ENCODE measurements at regions not wholly inside any gene's neighbourhood (a gene's known extent, or its start where the extent isn't known, plus 50 kb on each side); places are given as distances from the start of the nearest gene placed in this dataset.
"Not testable (repeated sequence)": the region's sequence is repeated elsewhere in the genome, so short reads cannot be mapped to it uniquely, and the experiment has no call there.

DNA sequence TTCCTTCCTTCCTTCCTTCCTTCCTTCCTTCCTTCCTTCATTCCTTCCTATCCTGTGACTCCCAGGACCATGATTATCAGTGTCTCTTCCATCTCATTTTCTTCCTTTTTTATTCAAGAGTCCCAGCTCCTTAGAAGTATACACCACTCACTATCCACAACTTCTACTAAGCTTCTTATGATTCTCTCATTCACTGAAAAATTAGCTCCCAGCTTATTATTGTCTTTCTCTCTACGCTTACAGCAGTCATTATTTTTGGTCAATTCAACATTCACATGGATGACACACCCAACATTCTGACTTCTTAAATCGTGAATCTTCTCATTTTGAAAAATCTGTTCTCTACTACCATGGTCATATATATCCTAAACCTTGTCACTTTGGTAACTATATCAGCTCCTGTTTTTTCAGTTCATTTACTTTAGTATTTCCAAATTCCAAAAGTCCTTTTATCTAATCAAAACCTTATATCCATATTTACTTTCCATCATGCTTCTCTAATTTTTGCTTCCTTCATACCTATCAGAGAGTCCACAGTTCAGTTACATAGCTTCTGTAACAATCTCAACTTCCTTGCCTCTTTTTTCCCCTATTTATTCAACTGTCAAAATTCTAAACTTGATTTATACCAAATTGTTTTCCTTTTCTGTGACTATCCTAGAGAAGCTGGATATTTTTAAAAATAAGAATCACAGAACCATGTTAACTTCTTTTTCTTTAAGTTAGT lies 677.5 kb downstream of the RAPGEF2 start:
- Histone ChIP-seq H3K4me1 (ENCODE audit: control insufficient read depth, insufficient read depth, low read length) (no peaks in the 10 kb centered on the region), H3K4me2 (ENCODE audit: low read length) (no peak overlapping the region), H3K4me3 (ENCODE audit: low read length) (no peak overlapping the region), H3K27me3 (ENCODE audit: control insufficient read depth, insufficient read depth, low read length) (no peaks in the 10 kb centered on the region), H3K36me3 (ENCODE audit: insufficient read depth, low read length) (no peaks in the 10 kb centered on the region), H3K9me3 (replicated peaks; ENCODE audit: low read length) (no peaks in the 10 kb centered on the region), H3K9ac (ENCODE audit: low read depth, low read length) (no peak overlapping the region)

DNA sequence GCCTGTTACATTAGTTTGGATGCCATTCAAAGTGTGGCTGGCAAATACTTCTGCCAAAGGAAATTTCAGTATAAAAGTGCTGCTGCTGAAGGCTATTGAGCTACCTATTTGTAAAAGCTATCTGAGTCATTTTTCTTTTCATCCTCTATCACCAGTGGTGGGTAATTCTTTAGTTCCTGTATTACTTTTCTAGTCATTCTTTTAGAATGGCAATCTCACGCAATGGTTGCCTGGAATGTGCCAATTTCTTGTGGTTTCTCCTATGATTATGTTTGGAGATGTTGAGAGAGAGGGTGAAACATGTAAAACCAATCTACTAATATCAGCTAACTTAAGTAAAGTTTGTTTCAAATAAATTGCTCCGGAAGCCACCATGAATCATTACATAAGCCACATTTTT lies 685.0 kb downstream of the RAPGEF2 start:
- no peak overlapping the region for H3K9ac ChIP-seq (ENCODE audit: low read depth, low read length)
- H3K9me3 ChIP-seq (replicated peaks; ENCODE audit: low read length) = no peaks in the 10 kb centered on the region
- no peaks in the 10 kb centered on the region for H3K4me1 ChIP-seq (ENCODE audit: control insufficient read depth, insufficient read depth, low read length)
- no peaks in the 10 kb centered on the region for H3K36me3 ChIP-seq (ENCODE audit: insufficient read depth, low read length)
- H3K4me2 ChIP-seq (ENCODE audit: low read length) = no peak overlapping the region
- no peaks in the 10 kb centered on the region for H3K27me3 ChIP-seq (ENCODE audit: control insufficient read depth, insufficient read depth, low read length)
- no peak overlapping the region for H3K4me3 ChIP-seq (ENCODE audit: low read length)

DNA sequence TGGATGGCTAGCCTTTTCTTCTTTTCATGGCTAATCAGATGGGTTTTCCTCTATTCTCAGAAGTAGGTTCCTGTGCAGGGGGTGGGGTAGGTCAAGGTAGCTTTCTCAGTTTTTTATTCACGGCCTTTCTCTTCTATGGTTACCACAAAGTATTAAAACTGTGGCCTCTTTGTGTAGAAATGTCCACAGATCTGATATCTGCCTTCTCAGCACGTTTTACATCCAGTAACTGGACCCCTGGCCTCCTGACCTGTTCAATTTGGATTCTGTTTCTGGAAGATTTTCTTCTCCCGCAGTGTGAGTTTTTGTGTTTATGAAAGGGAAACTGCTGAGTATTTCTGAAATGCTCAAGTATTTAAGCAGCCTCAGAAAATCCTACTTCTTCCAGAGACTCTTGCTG lies 688.5 kb downstream of the RAPGEF2 start:
- Histone ChIP-seq H3K9me3 (replicated peaks; ENCODE audit: low read length) (no peaks in the 10 kb centered on the region), H3K4me1 (ENCODE audit: control insufficient read depth, insufficient read depth, low read length) (no peaks in the 10 kb centered on the region), H3K4me3 (ENCODE audit: low read length) (no peak overlapping the region), H3K27me3 (ENCODE audit: control insufficient read depth, insufficient read depth, low read length) (no peaks in the 10 kb centered on the region), H3K9ac (ENCODE audit: low read depth, low read length) (no peak overlapping the region), H3K36me3 (ENCODE audit: insufficient read depth, low read length) (no peaks in the 10 kb centered on the region), H3K4me2 (ENCODE audit: low read length) (no peak overlapping the region)

DNA sequence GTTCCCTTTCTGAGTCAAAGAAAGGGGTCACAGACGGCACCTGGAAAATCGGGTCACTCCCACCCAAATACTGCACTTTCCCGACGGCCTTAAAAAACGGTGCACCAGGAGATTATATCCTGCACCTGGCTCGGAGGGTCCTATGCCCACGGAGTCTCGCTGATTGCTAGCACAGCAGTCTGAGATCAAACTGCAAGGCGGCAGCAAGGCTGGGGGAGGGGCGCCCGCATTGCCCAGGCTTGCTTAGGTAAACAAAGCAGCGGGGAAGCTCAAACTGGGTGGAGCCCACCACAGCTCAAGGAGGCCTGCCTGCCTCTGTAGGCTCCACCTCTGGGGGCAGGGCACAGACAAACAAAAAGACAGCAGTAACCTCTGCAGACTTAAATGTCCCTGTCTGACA lies 701.7 kb downstream of the RAPGEF2 start:
- not testable (repeated sequence) for H3K27me3 ChIP-seq (ENCODE audit: control insufficient read depth, insufficient read depth, low read length); H3K4me2 ChIP-seq (ENCODE audit: low read length); H3K9me3 ChIP-seq (replicated peaks; ENCODE audit: low read length); H3K9ac ChIP-seq (ENCODE audit: low read depth, low read length); H3K4me3 ChIP-seq (ENCODE audit: low read length); H3K36me3 ChIP-seq (ENCODE audit: insufficient read depth, low read length); H3K4me1 ChIP-seq (ENCODE audit: control insufficient read depth, insufficient read depth, low read length)

DNA sequence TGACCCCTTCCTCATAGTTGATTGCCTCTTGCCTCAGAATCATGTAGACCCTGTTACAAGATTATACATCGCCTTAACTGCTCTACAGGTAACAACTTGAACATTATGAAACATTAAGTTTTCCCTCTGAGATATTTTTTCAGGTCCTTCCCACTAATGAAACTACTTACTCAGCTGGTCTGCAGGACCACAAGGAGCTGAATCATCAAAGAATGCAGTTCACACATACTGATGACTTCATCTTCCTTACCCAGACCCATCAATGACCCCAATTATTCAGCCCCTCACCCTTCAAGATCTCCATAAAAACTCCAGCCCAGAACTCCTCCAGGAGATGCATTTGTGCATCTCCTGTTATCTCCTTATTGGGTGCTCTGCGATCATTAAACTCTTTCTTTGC lies 720.9 kb downstream of the RAPGEF2 start:
- no peak overlapping the region for H3K4me3 ChIP-seq (ENCODE audit: low read length)
- H3K9me3 ChIP-seq (replicated peaks; ENCODE audit: low read length) = no peaks in the 10 kb centered on the region
- no peak overlapping the region for H3K9ac ChIP-seq (ENCODE audit: low read depth, low read length)
- H3K27me3 ChIP-seq (ENCODE audit: control insufficient read depth, insufficient read depth, low read length) = no peaks in the 10 kb centered on the region
- no peaks in the 10 kb centered on the region for H3K36me3 ChIP-seq (ENCODE audit: insufficient read depth, low read length)
- H3K4me1 ChIP-seq (ENCODE audit: control insufficient read depth, insufficient read depth, low read length) = peaks cover 10% of the 10 kb centered on the region
- H3K4me2 ChIP-seq (ENCODE audit: low read length) = peak overlapping the region; percentile 23

DNA sequence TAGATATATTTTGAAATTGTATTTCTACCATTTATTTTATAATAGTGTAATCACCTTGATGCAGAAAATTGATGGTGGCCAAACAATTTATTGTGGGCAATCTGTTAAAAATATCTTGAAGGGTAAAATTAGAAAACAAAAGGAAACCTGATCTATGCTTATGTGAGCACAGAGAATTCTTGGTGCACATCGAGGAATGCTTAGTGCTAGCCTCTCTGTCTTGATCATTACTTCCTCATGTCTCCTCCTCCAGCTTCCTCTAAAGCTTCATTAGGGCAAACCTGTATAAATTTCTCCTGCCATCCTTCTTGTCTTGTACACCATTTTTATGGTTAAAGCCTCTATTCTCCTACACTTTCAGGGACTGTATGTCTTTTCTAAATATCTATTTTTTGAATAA lies 725.8 kb downstream of the RAPGEF2 start:
- H3K4me1 ChIP-seq (ENCODE audit: control insufficient read depth, insufficient read depth, low read length) = peaks cover 5% of the 10 kb centered on the region
- no peaks in the 10 kb centered on the region for H3K27me3 ChIP-seq (ENCODE audit: control insufficient read depth, insufficient read depth, low read length)
- no peak overlapping the region for H3K4me2 ChIP-seq (ENCODE audit: low read length)
- H3K36me3 ChIP-seq (ENCODE audit: insufficient read depth, low read length) = no peaks in the 10 kb centered on the region
- no peak overlapping the region for H3K4me3 ChIP-seq (ENCODE audit: low read length)
- no peak overlapping the region for H3K9ac ChIP-seq (ENCODE audit: low read depth, low read length)
- no peaks in the 10 kb centered on the region for H3K9me3 ChIP-seq (replicated peaks; ENCODE audit: low read length)

DNA sequence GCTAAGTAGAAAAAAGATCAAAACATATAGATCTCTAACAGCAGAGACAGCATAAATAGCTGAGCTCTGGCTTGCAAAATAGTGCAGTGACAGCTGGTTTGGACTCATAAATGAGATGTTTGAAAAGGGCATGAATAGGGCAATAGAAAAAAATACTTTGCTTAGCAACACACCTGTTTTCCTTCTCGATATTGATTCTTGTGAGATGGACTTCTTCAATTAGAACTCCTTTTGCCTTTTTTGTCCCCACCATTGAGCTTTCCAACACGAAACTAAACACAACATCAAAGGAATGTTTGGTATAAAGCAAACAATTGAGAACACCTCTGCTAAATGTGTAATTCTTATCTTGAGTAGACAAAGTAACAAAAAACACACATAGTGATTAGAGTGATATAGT lies 726.3 kb downstream of the RAPGEF2 start:
- Histone ChIP-seq H3K27me3 (ENCODE audit: control insufficient read depth, insufficient read depth, low read length) (no peaks in the 10 kb centered on the region), H3K4me2 (ENCODE audit: low read length) (no peak overlapping the region), H3K9ac (ENCODE audit: low read depth, low read length) (no peak overlapping the region), H3K9me3 (replicated peaks; ENCODE audit: low read length) (no peaks in the 10 kb centered on the region), H3K4me3 (ENCODE audit: low read length) (no peak overlapping the region), H3K4me1 (ENCODE audit: control insufficient read depth, insufficient read depth, low read length) (peaks cover under 1% of the 10 kb centered on the region), H3K36me3 (ENCODE audit: insufficient read depth, low read length) (no peaks in the 10 kb centered on the region)

DNA sequence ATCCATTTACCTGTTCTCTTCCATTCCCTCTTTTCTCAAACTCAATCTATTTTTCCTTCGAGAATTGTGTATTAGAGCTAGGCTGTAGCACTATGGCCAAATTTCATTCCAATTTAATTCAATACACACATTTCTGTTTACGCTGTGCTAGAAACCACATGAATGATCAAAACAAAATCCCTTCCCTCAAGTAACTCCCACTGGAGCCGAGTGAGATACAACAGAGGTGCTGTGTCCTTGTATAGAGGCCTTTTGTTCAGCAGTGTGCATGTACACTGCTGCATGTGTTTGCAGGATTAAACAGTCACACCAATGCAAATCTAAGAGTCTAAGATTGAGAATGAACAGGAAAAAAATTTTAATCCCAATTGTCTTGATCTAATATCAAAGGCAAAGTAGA lies 734.2 kb downstream of the RAPGEF2 start:
- Histone ChIP-seq H3K4me1 (ENCODE audit: control insufficient read depth, insufficient read depth, low read length) (no peaks in the 10 kb centered on the region), H3K27me3 (ENCODE audit: control insufficient read depth, insufficient read depth, low read length) (no peaks in the 10 kb centered on the region), H3K9me3 (replicated peaks; ENCODE audit: low read length) (no peaks in the 10 kb centered on the region), H3K9ac (ENCODE audit: low read depth, low read length) (no peak overlapping the region), H3K4me2 (ENCODE audit: low read length) (no peak overlapping the region), H3K4me3 (ENCODE audit: low read length) (no peak overlapping the region), H3K36me3 (ENCODE audit: insufficient read depth, low read length) (no peaks in the 10 kb centered on the region)

DNA sequence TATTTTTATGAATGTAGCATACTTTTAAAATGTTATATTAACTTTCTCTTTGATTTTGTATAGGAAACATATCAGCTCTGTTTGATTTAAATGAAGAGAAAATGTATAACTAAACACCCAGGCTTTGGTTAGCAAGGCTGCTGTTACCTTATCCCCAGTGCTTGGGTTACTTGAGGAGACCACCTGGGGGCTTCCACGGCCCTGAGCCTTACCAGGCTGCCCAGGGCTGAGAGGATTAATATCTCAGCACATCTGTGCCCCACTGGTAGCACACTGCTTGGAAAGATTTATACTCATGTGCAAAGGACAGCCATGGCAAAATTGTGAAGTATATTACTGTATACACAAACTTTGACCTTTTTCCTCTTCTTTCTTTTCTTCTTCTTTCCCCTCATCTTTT lies 752.9 kb downstream of the RAPGEF2 start:
- Histone ChIP-seq H3K9me3 (replicated peaks; ENCODE audit: low read length) (no peaks in the 10 kb centered on the region), H3K4me1 (ENCODE audit: control insufficient read depth, insufficient read depth, low read length) (no peaks in the 10 kb centered on the region), H3K36me3 (ENCODE audit: insufficient read depth, low read length) (no peaks in the 10 kb centered on the region), H3K27me3 (ENCODE audit: control insufficient read depth, insufficient read depth, low read length) (no peaks in the 10 kb centered on the region), H3K4me2 (ENCODE audit: low read length) (no peak overlapping the region), H3K9ac (ENCODE audit: low read depth, low read length) (no peak overlapping the region), H3K4me3 (ENCODE audit: low read length) (no peak overlapping the region)

DNA sequence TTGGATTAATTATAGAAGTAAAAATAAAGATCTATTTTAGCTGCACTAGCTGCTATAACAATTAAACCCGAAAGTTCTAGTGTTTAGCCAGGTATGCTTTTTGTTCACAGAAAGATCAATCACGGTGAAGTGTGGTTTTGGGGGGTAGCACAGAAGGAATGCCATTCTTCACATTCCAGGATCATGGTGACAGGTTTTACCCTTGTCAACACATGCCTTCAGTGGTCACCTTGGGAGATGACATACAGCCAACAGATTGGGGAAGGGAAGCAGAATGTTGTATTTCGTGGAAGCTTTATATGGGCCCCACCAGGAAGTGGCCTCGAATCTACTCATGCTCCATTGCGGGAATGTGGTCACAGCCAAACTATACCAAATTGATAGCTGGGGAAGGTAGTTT lies 753.6 kb downstream of the RAPGEF2 start:
- Histone ChIP-seq H3K4me1 (ENCODE audit: control insufficient read depth, insufficient read depth, low read length) (no peaks in the 10 kb centered on the region), H3K4me3 (ENCODE audit: low read length) (no peak overlapping the region), H3K9me3 (replicated peaks; ENCODE audit: low read length) (no peaks in the 10 kb centered on the region), H3K4me2 (ENCODE audit: low read length) (no peak overlapping the region), H3K36me3 (ENCODE audit: insufficient read depth, low read length) (no peaks in the 10 kb centered on the region), H3K27me3 (ENCODE audit: control insufficient read depth, insufficient read depth, low read length) (no peaks in the 10 kb centered on the region), H3K9ac (ENCODE audit: low read depth, low read length) (no peak overlapping the region)

DNA sequence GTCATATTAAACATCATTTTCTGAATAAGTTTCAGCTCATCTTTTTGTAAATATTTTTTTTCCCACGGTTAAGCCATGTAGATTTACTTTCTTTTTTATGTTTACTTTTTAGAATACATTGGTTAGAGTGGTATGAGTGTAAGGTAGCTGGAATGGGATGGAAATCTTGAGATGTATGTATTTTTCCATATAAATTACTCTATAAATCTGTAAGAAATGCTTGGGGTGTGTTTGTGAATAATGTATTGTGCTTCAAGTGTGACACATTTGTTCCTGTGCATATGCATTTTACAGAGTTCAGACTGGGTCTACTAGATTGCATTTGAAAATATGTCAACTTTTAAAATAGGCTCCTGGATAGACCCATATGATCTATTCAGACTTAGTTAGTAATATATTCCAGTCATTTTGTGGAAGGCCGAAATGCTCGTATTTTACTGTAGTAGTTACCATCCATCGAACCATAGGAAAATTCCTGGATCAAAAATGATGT lies 756.8 kb downstream of the RAPGEF2 start:
- Histone ChIP-seq H3K27me3 (ENCODE audit: control insufficient read depth, insufficient read depth, low read length) (no peaks in the 10 kb centered on the region), H3K36me3 (ENCODE audit: insufficient read depth, low read length) (no peaks in the 10 kb centered on the region), H3K4me3 (ENCODE audit: low read length) (no peak overlapping the region), H3K9ac (ENCODE audit: low read depth, low read length) (no peak overlapping the region), H3K4me1 (ENCODE audit: control insufficient read depth, insufficient read depth, low read length) (no peaks in the 10 kb centered on the region), H3K4me2 (ENCODE audit: low read length) (no peak overlapping the region), H3K9me3 (replicated peaks; ENCODE audit: low read length) (no peaks in the 10 kb centered on the region)

DNA sequence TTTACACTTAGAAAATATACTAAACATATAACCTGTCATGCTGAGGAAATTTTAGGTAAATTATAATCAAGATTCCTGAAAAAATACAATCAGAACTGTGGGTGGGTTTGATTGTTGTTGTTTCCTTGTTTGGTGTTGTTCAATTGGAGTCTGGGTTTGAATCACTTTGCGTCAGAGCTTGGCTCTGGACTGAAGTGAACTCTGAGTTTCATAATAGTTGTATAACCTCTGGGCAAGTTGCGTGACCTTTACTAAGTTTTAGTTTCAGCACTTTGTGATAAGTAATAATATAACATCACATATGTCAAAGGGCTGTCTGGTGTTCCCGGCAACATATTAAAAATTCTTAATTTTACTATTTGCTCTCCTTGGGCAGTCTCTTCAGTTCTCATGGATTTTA lies 758.1 kb downstream of the RAPGEF2 start:
- Histone ChIP-seq H3K4me1 (ENCODE audit: control insufficient read depth, insufficient read depth, low read length) (no peaks in the 10 kb centered on the region), H3K9ac (ENCODE audit: low read depth, low read length) (no peak overlapping the region), H3K36me3 (ENCODE audit: insufficient read depth, low read length) (no peaks in the 10 kb centered on the region)

More for the DNA sequence above, 758.1 kb downstream of the RAPGEF2 start:
- Histone ChIP-seq H3K9me3 (replicated peaks; ENCODE audit: low read length) (no peaks in the 10 kb centered on the region), H3K4me2 (ENCODE audit: low read length) (no peak overlapping the region), H3K4me3 (ENCODE audit: low read length) (no peak overlapping the region), H3K27me3 (ENCODE audit: control insufficient read depth, insufficient read depth, low read length) (no peaks in the 10 kb centered on the region)

All from skeletal muscle satellite cell (primary cell).